GM12878 (cell line): ENCODE measurements at regions not wholly inside any gene's neighbourhood (a gene's known extent, or its start where the extent isn't known, plus 50 kb on each side); places are given as distances from the start of the nearest gene placed in this dataset.

Experiments
- FOS ChIP-seq: IDR thresholded peaks from 3 replicates; pipeline ENCODE4 v1.6.1; 2011; ENCODE audit warnings: borderline replicate concordance; ENCODE audit not compliant: insufficient read length; ENCODE audit errors: extremely low read depth
- JUNB ChIP-seq: IDR thresholded peaks from 2 replicates; pipeline ENCODE4 v1.6.1; 2016; ENCODE audit warnings: antibody characterized with exemption, mild to moderate bottlenecking
- TCF12 ChIP-seq: IDR thresholded peaks from 2 replicates; pipeline ENCODE4 v1.6.1; 2011; ENCODE audit warnings: low read depth, mild to moderate bottlenecking, low read length
- TF ChIP-seq, protein P1 (sequence below): fragments of 450-650 bp; IDR thresholded peaks from 2 replicates; pipeline ENCODE4 v1.6.1; 2016; ENCODE audit warnings: mild to moderate bottlenecking, moderate library complexity, borderline replicate concordance
- TF ChIP-seq, protein P2 (sequence below): IDR thresholded peaks from 2 replicates; pipeline ENCODE4 v1.6.1; 2012; ENCODE audit warnings: mild to moderate bottlenecking, low read depth, low read length

DNA sequence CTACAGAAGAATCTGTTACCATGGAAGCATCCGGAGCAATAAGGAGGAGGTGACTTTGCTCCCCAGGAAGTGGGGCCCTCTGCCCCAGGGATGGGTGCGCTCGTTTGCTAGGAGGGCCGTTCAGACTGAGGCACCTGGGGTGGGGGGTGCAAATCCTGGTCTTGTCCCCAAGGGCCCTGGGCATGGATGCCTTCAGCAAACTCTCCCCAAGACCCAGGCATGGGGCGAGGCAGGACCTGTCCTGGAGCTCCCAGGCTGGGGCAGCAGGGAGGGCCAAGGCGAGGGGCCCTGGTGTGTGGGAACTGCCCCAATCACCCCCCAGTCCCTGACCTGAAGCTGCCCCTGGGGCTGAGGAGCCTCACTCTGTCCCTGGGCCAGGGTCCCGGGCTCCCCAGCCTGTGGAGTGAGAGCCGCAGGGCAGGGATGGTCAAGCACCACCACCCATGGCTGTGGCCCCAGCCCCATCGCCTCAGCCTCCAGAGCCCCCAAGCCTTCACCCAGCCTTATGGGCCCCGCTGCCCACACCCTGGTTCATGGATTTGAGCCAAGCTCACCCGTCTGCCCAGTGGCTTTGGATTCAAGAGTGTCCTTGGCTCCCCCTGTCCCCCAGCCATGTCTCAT, 240.6 kb upstream of the SGCG start (continued):
- TF ChIP-seq, protein P1, sequence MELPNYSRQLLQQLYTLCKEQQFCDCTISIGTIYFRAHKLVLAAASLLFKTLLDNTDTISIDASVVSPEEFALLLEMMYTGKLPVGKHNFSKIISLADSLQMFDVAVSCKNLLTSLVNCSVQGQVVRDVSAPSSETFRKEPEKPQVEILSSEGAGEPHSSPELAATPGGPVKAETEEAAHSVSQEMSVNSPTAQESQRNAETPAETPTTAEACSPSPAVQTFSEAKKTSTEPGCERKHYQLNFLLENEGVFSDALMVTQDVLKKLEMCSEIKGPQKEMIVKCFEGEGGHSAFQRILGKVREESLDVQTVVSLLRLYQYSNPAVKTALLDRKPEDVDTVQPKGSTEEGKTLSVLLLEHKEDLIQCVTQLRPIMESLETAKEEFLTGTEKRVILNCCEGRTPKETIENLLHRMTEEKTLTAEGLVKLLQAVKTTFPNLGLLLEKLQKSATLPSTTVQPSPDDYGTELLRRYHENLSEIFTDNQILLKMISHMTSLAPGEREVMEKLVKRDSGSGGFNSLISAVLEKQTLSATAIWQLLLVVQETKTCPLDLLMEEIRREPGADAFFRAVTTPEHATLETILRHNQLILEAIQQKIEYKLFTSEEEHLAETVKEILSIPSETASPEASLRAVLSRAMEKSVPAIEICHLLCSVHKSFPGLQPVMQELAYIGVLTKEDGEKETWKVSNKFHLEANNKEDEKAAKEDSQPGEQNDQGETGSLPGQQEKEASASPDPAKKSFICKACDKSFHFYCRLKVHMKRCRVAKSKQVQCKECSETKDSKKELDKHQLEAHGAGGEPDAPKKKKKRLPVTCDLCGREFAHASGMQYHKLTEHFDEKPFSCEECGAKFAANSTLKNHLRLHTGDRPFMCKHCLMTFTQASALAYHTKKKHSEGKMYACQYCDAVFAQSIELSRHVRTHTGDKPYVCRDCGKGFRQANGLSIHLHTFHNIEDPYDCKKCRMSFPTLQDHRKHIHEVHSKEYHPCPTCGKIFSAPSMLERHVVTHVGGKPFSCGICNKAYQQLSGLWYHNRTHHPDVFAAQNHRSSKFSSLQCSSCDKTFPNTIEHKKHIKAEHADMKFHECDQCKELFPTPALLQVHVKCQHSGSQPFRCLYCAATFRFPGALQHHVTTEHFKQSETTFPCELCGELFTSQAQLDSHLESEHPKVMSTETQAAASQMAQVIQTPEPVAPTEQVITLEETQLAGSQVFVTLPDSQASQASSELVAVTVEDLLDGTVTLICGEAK: no peak
- TF ChIP-seq TCF12: no peak
- no peak for TF ChIP-seq FOS
- TF ChIP-seq, protein P2, sequence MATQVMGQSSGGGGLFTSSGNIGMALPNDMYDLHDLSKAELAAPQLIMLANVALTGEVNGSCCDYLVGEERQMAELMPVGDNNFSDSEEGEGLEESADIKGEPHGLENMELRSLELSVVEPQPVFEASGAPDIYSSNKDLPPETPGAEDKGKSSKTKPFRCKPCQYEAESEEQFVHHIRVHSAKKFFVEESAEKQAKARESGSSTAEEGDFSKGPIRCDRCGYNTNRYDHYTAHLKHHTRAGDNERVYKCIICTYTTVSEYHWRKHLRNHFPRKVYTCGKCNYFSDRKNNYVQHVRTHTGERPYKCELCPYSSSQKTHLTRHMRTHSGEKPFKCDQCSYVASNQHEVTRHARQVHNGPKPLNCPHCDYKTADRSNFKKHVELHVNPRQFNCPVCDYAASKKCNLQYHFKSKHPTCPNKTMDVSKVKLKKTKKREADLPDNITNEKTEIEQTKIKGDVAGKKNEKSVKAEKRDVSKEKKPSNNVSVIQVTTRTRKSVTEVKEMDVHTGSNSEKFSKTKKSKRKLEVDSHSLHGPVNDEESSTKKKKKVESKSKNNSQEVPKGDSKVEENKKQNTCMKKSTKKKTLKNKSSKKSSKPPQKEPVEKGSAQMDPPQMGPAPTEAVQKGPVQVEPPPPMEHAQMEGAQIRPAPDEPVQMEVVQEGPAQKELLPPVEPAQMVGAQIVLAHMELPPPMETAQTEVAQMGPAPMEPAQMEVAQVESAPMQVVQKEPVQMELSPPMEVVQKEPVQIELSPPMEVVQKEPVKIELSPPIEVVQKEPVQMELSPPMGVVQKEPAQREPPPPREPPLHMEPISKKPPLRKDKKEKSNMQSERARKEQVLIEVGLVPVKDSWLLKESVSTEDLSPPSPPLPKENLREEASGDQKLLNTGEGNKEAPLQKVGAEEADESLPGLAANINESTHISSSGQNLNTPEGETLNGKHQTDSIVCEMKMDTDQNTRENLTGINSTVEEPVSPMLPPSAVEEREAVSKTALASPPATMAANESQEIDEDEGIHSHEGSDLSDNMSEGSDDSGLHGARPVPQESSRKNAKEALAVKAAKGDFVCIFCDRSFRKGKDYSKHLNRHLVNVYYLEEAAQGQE: no peak
- no peak for TF ChIP-seq JUNB
